K562 (cell line): ENCODE measurements at regions not wholly inside any gene's neighbourhood (a gene's known extent, or its start where the extent isn't known, plus 50 kb on each side); places are given as distances from the start of the nearest gene placed in this dataset.

Experiments used
- L3MBTL2 ChIP-seq: fragments of 450-650 bp; IDR thresholded peaks from 2 replicates; pipeline ENCODE4 v1.6.1; 2016; ENCODE audit warnings: mild to moderate bottlenecking, moderate library complexity
- PHB2 ChIP-seq: fragments of 450-650 bp; IDR thresholded peaks from 2 replicates; pipeline ENCODE4 v1.6.1; 2017; ENCODE audit warnings: low read depth
- SAP30 ChIP-seq: fragments of 200-600 bp; sonication (generic); IDR thresholded peaks from 2 replicates; pipeline ENCODE4 v1.6.1; 2012; ENCODE audit warnings: borderline replicate concordance, low read depth, mild to moderate bottlenecking, moderate library complexity, low read length, control low read depth, inconsistent platforms; ENCODE audit not compliant: insufficient read depth, poor library complexity, severe bottlenecking
- ZNF318 ChIP-seq, 2 experiments: fragments of 450-650 bp; IDR thresholded peaks; 2 replicates each; pipeline ENCODE4 v1.6.1; 2016; ENCODE audit warnings: mild to moderate bottlenecking in 2 of 2, borderline replicate concordance in 1 of 2, low read depth in 1 of 2, moderate library complexity in 1 of 2
- ZNF408 ChIP-seq: fragments of 250-450 bp; sonication (Bioruptor Pico); IDR thresholded peaks from 2 replicates; pipeline ENCODE4 v1.4.0; 2020; ENCODE audit warnings: low read depth, mild to moderate bottlenecking, moderate library complexity
- TF ChIP-seq, protein P1 (sequence below): conservative IDR thresholded peaks from 2 replicates; pipeline ENCODE4 v1.6.1; 2011; ENCODE audit warnings: low read depth, mild to moderate bottlenecking, low read length; ENCODE audit not compliant: control insufficient read depth

- TF ChIP-seq ZNF318 (IDR thresholded peaks at IDR 0.05; ENCODE audit: borderline replicate concordance in 1 of 2, low read depth in 1 of 2) (no peak), PHB2 (no peak), ZNF408 (CRISPR knock-in tag) (no peak), SAP30 (no peak), L3MBTL2 (no peak)
- TF ChIP-seq, protein P1, sequence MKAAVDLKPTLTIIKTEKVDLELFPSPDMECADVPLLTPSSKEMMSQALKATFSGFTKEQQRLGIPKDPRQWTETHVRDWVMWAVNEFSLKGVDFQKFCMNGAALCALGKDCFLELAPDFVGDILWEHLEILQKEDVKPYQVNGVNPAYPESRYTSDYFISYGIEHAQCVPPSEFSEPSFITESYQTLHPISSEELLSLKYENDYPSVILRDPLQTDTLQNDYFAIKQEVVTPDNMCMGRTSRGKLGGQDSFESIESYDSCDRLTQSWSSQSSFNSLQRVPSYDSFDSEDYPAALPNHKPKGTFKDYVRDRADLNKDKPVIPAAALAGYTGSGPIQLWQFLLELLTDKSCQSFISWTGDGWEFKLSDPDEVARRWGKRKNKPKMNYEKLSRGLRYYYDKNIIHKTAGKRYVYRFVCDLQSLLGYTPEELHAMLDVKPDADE: no peak
Observed at GRCh38 chr4:28913466-28913865, 1806.7 kb upstream of the PCDH7 start (continued).
